ENCODE measurements at regions not wholly inside any gene's neighbourhood (a gene's known extent, or its start where the extent isn't known, plus 50 kb on each side); places are given as distances from the start of the nearest gene placed in this dataset.

- TF ChIP-seq CTCF (IDR thresholded peaks at IDR 0.05) (no peak), POLR2AphosphoS5 (IDR thresholded peaks at IDR 0.05) (no peak), EP300 (IDR thresholded peaks at IDR 0.05) (no peak)
Observed at GRCh38 chr20:39211060-39211748, 249.1 kb downstream of the DHX35 start.

All from stomach (tissue), 4 donors.